H1 (cell line): ENCODE measurements at regions not wholly inside any gene's neighbourhood (a gene's known extent, or its start where the extent isn't known, plus 50 kb on each side); places are given as distances from the start of the nearest gene placed in this dataset.

Experiments used
- EP300 ChIP-seq, 2 experiments: IDR thresholded peaks; 1 replicate in 1 of 2; 2 replicates in 1 of 2; pipeline ENCODE4 v1.6.1; 2011 to 2012; ENCODE audit warnings: low read depth in 2 of 2, low read length in 2 of 2, mild to moderate bottlenecking in 2 of 2, borderline replicate concordance in 1 of 2, inconsistent platforms in 1 of 2, moderate library complexity in 1 of 2
- POLR2A ChIP-seq, 2 experiments: IDR thresholded peaks; 1 replicate in 1 of 2; 2 replicates in 1 of 2; pipeline ENCODE4 v1.6.1; 2011; ENCODE audit warnings: low read depth in 2 of 2, low read length in 2 of 2, mild to moderate bottlenecking in 2 of 2; ENCODE audit errors: control extremely low read depth in 1 of 2
- RFX5 ChIP-seq: IDR thresholded peaks from 2 replicates; pipeline ENCODE4 v1.6.1; 2011; ENCODE audit warnings: low read depth, low read length, improper control_type of control experiment, borderline replicate concordance
- TF ChIP-seq, protein P1 (sequence below), 3 experiments: IDR thresholded peaks; 1 replicate in 2 of 3; 2 replicates in 1 of 3; pipeline versions ENCODE4 v1.5.1 to v1.6.1; 2011; ENCODE audit warnings: low read length in 3 of 3, mild to moderate bottlenecking in 3 of 3, inconsistent platforms in 2 of 3, low read depth in 1 of 3, moderate library complexity in 1 of 3; ENCODE audit not compliant: insufficient read depth in 1 of 3; ENCODE audit errors: control extremely low read depth in 1 of 3
- TF ChIP-seq, protein P2 (sequence below): IDR thresholded peaks from 2 replicates; pipeline ENCODE4 v1.6.1; 2012; ENCODE audit warnings: inconsistent platforms

DNA sequence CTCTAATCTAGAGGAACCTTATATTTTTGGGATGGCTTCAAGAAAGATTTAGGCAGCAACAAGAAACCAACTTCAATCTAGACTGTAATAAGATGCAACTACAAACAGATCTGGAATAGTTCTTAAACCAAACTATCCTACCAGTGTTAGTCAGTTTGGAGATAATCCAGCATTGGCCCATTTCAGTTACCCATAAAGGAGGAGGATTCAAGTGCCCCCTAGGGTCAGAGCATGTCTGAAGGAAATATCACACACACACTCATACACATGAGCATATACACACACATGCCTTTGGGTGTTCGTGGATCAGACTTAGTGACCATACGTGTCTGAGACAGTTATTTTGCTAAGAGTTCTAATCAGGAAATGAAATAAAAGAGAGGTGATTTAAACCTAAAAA is 261.2 kb downstream of the ADAMTS20 start:
- TF ChIP-seq, protein P1, sequence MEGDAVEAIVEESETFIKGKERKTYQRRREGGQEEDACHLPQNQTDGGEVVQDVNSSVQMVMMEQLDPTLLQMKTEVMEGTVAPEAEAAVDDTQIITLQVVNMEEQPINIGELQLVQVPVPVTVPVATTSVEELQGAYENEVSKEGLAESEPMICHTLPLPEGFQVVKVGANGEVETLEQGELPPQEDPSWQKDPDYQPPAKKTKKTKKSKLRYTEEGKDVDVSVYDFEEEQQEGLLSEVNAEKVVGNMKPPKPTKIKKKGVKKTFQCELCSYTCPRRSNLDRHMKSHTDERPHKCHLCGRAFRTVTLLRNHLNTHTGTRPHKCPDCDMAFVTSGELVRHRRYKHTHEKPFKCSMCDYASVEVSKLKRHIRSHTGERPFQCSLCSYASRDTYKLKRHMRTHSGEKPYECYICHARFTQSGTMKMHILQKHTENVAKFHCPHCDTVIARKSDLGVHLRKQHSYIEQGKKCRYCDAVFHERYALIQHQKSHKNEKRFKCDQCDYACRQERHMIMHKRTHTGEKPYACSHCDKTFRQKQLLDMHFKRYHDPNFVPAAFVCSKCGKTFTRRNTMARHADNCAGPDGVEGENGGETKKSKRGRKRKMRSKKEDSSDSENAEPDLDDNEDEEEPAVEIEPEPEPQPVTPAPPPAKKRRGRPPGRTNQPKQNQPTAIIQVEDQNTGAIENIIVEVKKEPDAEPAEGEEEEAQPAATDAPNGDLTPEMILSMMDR (IDR thresholded peaks at IDR 0.05; ENCODE audit: control extremely low read depth in 1 of 3, insufficient read depth in 1 of 3, low read depth in 1 of 3, low read length in 3 of 3): no peak
- TF ChIP-seq POLR2A (IDR thresholded peaks at IDR 0.05; ENCODE audit: control extremely low read depth in 1 of 2, low read depth in 2 of 2, low read length in 2 of 2) (no peak), RFX5 (no peak), EP300 (IDR thresholded peaks at IDR 0.05; ENCODE audit: borderline replicate concordance in 1 of 2, low read depth in 2 of 2, low read length in 2 of 2) (no peak)
- TF ChIP-seq, protein P2, sequence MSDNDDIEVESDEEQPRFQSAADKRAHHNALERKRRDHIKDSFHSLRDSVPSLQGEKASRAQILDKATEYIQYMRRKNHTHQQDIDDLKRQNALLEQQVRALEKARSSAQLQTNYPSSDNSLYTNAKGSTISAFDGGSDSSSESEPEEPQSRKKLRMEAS: no peak
